ENCODE measurements at regions not wholly inside any gene's neighbourhood (a gene's known extent, or its start where the extent isn't known, plus 50 kb on each side); places are given as distances from the start of the nearest gene placed in this dataset.

DNA sequence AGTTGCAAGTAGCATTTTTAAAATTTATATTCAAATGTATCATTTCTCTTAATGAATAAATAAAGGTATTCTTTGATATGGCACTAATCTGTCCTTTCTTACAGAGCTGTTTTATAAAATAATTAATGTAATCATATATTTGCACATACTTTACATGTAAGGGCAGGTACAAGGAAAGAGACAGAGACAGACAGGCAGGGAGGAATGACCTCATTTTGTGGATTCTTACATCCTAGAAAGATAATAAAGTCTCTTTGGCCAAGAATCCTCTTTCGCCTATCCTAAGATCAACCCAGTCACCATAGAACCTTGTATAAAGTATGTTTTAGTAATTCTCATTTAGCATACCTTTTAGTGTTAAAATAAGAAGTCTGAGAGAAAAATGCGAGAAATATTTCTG, 98.5 kb upstream of the CTSO start:
- DNase-seq, result no peak

DNA sequence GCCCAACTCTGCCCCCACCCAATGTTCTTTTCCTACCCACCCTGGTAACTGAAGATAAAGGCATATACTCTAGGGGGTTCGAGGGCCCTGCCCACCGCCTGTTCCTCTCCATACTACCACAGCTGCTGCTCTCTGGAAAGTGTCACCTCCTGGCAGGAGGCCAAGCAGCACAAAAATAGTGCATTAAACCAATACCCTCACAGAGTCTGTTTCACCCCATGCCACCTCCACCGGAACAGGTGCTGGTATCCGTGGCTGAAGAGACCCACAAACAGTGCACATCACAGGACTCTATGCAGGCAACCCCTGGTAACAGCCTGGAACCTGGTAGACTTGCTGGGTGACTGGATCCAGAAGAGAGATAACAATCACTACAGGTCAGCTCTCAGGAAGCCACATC, 85.1 kb upstream of the CTSO start:
- no peak for DNase-seq

DNA sequence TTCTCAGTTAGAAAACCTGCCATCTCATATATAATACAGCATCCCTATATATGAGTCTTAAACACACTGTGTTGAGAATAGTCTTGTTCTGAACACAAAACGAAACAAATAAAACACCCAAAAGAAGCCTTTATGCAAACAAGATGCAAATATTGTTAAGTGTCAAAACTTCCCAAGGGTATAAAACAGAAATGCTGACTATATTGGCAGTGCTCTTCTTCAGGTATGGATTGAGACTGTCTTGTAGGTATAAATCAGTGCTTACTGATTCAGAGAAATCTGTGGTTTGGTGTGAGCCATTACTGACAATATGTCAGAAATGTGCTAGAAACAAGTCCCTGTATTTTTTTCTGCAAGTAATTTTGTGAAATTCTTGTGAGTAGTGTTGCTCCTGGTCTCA, 82.8 kb upstream of the CTSO start:
- DNase-seq, result no peak

DNA sequence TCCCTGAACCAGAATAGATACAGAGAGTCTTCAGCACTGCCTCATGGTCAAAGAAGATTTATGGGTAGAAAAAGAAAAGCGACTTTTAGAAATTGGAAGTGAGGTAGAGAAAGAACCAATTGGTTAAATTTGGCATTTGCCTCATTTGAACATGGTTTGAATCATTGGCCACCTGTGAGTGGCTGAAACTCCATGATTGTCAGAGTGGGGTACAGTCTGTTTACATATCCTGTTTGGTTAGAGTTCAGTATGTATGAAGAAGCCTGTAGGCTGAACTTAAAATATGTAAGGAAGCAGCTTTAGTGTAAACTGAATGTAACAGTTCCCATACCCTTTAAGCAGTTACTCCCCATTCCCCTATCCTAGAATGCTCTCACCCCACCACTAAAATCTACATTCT, 76.0 kb upstream of the CTSO start:
- no peak for DNase-seq

DNA sequence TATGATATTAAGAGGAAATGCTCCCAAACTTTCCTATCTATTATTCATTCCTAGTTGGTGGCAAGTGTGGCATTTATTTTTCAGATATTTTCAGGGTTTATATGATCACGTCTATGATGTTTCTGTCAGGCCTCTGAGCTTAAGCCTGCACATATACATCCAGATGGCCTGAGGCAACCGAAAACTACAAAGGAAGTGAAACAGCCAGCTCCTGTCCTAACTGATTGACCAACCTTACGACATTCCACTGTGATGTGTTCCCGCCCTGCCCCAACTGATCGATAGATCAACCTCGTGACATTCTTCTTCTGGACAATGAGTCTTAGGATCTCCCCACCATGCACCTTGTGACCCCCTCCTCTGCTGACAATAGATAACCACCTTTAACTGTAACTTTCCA, 67.6 kb upstream of the CTSO start:
- no peak for DNase-seq

DNA sequence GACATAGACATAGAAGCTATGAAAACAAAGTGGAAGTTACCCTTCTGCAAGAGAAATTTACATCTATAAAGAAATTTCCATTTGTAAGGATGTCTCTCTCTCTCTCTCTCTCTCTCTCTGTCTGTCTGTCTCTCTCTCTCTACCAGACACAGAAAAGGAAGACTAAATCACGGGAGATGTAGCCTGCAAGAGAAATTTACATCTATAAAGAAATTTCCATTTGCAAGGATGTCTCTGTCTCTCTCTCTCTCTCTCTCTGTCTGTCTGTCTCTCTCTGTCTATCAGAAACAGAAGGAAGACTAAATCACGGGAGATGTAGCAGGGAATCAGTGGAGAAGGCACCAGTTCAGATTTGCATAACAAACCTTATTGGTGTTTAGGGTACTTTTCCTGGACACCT, 65.6 kb upstream of the CTSO start:
- DNase-seq, result no peak

DNA sequence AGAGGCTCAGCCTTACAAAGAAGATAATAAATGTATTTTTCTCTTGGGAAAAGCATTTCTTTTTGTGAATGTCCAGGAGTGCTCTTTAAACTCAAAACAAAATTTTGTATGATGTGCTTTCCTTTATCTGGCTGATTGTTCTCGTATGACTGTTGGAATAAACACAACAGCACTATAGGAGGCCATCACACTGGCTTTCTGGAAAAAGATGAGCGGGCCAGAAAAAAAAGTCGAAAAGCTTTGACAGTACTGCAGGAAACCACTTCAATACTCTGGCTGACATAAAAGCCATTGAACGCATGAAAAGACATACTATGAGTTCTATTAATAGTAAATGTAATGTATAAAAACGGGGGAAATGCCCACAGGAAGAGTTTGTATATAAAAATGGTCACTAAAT, 64.7 kb upstream of the CTSO start:
- no peak for DNase-seq

DNA sequence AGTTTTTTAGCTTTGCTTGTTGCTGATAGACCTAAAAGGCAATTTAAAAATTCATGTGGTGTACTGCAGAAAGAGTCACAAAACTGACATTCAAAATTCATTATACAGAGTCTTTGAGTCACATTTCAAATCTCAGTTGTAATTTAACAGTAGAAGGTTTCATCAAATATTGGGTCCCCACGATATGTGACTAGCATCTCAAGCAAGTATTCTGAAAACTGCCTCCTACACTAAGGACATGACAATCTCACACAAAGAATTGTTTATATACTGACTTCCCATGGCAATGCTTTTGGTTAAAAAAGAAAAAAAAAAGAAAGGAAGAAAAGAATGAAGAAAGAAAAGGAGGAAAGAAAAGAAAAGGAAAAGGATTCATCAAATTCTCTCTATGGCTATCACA, 62.1 kb upstream of the CTSO start:
- DNase-seq, result no peak

DNA sequence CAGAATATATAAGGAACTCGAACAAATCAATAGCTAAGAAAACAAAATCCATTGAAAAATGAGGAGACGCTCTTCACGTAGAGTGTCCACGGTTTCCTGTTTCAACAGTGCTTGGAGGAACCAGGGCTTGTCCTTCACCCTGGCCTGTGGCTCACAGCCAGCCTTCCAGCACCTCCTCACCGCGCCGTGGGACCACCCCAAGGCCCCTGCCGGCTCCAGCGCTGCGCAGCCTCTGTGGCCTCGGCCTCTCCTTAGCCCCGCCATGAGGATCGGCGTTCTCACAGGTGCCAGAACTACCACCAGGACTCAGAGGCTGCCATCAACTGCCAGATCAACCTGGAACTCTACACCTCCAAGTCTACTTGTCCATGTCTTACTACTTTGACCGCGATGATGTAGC, 52.5 kb upstream of the CTSO start:
- no peak for DNase-seq
